PFSK-1 (cell line): ENCODE measurements at regions not wholly inside any gene's neighbourhood (a gene's known extent, or its start where the extent isn't known, plus 50 kb on each side); places are given as distances from the start of the nearest gene placed in this dataset.

Experiments
- FOXP2 ChIP-seq: optimal IDR thresholded peaks from 2 replicates; pipeline ENCODE3; 2011; ENCODE audit warnings: borderline replicate concordance, control low read depth, inconsistent platforms; ENCODE audit not compliant: insufficient read depth; ENCODE audit errors: extremely low read length, extremely low read depth
- POLR2AphosphoS5 ChIP-seq: IDR thresholded peaks from 2 replicates; pipeline ENCODE4 v1.6.1; 2012; ENCODE audit warnings: low read depth, mild to moderate bottlenecking, control low read depth, low read length, moderate library complexity
- REST ChIP-seq, 2 experiments: IDR thresholded peaks; 2 replicates each; pipeline versions ENCODE4 v1.6.1 to v1.8.0; 2011 to 2012; ENCODE audit warnings: low read depth in 2 of 2, low read length in 2 of 2, control low read depth in 1 of 2, inconsistent platforms in 1 of 2, mild to moderate bottlenecking in 1 of 2, moderate library complexity in 1 of 2; ENCODE audit not compliant: insufficient read depth in 1 of 2
- SIN3A ChIP-seq: IDR thresholded peaks from 2 replicates; pipeline ENCODE4 v1.6.1; 2012; ENCODE audit warnings: mild to moderate bottlenecking, low read length, moderate library complexity, borderline replicate concordance; ENCODE audit not compliant: insufficient read depth
- TAF1 ChIP-seq: IDR thresholded peaks from 2 replicates; pipeline ENCODE4 v1.6.1; 2012; ENCODE audit warnings: low read length, control low read depth, borderline replicate concordance; ENCODE audit not compliant: insufficient read depth

DNA sequence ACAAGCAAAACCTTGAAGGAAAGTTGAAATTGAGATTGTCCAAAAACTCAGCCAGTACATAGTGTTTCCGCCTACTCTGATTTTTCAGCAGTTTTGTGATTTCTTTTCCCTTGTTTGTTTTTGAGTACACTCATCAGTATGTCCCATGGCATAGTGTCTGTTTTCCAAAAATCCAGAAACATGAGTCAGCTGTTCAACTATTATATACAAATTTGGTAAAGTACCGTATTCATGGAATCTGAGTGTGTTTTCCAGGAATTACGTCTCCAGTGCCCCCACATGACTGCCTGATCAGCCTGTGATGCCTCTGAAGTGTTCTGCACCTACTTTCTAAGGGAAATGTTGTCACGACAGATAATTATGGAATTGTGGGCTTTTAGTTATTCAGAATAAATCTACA is 186.8 kb downstream of the LTN1 start:
- TF ChIP-seq TAF1 (no peak), REST (IDR thresholded peaks at IDR 0.05; ENCODE audit: insufficient read depth in 1 of 2, low read depth in 2 of 2, low read length in 2 of 2) (no peak), POLR2AphosphoS5 (no peak), SIN3A (no peak), FOXP2 (no peak)
